ENCODE measurements at regions not wholly inside any gene's neighbourhood (a gene's known extent, or its start where the extent isn't known, plus 50 kb on each side); places are given as distances from the start of the nearest gene placed in this dataset.

DNA sequence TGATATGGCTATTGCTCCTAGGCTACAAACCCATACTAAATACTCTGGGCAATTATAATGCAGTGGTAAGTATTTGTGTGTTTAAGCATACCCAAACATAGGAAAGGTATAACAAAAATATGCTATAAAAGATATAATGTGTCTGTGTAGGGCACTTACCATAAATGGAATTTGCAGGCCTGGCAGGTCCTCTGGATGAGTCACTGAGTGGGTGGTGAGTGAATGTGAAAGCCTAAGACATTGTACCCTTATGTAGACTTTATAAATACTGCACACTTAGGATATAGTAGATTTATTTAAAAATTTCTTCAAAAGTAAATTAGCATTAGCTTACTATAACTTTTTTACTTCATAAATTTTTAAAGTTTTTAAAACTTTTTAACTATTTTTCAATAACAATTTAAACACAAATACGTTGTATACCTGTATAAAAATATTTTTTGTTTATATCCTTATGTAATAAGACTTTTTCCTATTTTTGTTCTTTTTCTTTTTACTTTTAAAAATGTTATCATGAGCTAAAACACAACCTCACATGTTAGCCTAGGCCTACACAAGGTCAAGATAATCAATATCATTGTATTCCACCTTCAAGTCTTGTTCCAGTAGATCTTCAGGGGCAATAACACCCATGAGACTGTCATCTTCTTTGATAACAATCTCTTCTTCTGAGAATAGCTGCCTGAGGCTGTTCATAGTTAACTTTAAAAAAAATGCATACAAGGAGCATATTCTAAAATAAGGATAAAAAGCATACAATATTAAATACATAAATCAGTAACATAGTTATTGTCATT lies 306.3 kb upstream of the RGS18 start:
- POLR2A ChIA-PET: no interaction called here
- no peaks in the 10 kb centered on the region for H3K4me1 ChIP-seq (ENCODE audit: control insufficient read depth, insufficient read depth, low read length)
- intact Hi-C loops (cut with micrococcal nuclease; ENCODE audit: unreplicated experiment) (loop anchor here (10.0 kb wide), 1 partner anchor 1507 kb away; no protein-coding TSS in a partner anchor), in situ Hi-C loops (cut with HindIII; ENCODE audit: low pct_unique_long_range_greater_than_20kb, low sequenced_read_pairs) (no loop called here)
- H3K4me3 ChIP-seq (ENCODE audit: low read depth in 2 of 2, low read length in 2 of 2): no peak overlapping the region
- ATAC-seq (no peak), DNase-seq (ENCODE audit: low read depth, low spot score) (no peak)
- no peaks in the 10 kb centered on the region for H3K36me3 ChIP-seq (ENCODE audit: control insufficient read depth, insufficient read depth, low read length)
- BruUV-seq (replicated peaks): no TSS peak
- H3K27ac ChIP-seq (ENCODE audit: low read length): no peak overlapping the region
- H3K9me3 ChIP-seq (ENCODE audit: control insufficient read depth, insufficient read depth, low read depth, low read length): no peaks in the 10 kb centered on the region
- no peak for TF ChIP-seq POLR2AphosphoS5 (IDR thresholded peaks at IDR 0.05; ENCODE audit: low read depth, low read length)
- TF ChIP-seq, protein P1, sequence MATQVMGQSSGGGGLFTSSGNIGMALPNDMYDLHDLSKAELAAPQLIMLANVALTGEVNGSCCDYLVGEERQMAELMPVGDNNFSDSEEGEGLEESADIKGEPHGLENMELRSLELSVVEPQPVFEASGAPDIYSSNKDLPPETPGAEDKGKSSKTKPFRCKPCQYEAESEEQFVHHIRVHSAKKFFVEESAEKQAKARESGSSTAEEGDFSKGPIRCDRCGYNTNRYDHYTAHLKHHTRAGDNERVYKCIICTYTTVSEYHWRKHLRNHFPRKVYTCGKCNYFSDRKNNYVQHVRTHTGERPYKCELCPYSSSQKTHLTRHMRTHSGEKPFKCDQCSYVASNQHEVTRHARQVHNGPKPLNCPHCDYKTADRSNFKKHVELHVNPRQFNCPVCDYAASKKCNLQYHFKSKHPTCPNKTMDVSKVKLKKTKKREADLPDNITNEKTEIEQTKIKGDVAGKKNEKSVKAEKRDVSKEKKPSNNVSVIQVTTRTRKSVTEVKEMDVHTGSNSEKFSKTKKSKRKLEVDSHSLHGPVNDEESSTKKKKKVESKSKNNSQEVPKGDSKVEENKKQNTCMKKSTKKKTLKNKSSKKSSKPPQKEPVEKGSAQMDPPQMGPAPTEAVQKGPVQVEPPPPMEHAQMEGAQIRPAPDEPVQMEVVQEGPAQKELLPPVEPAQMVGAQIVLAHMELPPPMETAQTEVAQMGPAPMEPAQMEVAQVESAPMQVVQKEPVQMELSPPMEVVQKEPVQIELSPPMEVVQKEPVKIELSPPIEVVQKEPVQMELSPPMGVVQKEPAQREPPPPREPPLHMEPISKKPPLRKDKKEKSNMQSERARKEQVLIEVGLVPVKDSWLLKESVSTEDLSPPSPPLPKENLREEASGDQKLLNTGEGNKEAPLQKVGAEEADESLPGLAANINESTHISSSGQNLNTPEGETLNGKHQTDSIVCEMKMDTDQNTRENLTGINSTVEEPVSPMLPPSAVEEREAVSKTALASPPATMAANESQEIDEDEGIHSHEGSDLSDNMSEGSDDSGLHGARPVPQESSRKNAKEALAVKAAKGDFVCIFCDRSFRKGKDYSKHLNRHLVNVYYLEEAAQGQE (IDR thresholded peaks at IDR 0.05; ENCODE audit: insufficient read depth in 1 of 2, low read depth in 2 of 2, low read length in 1 of 2): no peak
- TF ChIP-seq TCF7L2 (IDR thresholded peaks at IDR 0.05; ENCODE audit: low read depth, low read length): no peak
- no peaks in the 10 kb centered on the region for H3K27me3 ChIP-seq (ENCODE audit: control insufficient read depth, insufficient read depth, low read length)
- CTCF ChIA-PET: no interaction called here

DNA sequence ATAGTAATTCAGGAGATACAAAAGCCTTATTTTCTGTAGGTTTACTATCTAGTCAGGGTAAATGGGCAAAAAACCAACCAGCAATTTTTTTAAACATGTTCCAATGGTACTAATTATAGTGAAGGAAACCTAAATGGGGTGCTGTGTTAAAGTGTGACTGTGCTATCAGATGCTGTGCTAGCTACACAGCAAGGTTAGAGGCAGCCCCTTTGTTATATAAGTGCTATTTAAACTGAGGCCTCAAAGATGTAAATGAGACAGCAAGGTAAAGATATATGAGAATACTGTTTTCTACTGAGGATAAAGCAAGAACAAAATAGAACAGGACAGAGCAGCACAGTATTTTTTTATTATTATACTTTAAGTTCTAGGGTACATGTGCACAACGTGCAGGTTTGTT lies 305.4 kb upstream of the RGS18 start:
- no peaks in the 10 kb centered on the region for H3K36me3 ChIP-seq (ENCODE audit: control insufficient read depth, insufficient read depth, low read length)
- intact Hi-C loops (cut with micrococcal nuclease; ENCODE audit: unreplicated experiment): loop anchor here (10.0 kb wide), 1 partner anchor 1508 kb away; no protein-coding TSS in a partner anchor
- H3K9me3 ChIP-seq (ENCODE audit: control insufficient read depth, insufficient read depth, low read depth, low read length): no peaks in the 10 kb centered on the region
- no peaks in the 10 kb centered on the region for H3K27me3 ChIP-seq (ENCODE audit: control insufficient read depth, insufficient read depth, low read length)
- ATAC-seq (no peak), DNase-seq (ENCODE audit: low read depth, low spot score) (no peak)
- TF ChIP-seq, protein P2, sequence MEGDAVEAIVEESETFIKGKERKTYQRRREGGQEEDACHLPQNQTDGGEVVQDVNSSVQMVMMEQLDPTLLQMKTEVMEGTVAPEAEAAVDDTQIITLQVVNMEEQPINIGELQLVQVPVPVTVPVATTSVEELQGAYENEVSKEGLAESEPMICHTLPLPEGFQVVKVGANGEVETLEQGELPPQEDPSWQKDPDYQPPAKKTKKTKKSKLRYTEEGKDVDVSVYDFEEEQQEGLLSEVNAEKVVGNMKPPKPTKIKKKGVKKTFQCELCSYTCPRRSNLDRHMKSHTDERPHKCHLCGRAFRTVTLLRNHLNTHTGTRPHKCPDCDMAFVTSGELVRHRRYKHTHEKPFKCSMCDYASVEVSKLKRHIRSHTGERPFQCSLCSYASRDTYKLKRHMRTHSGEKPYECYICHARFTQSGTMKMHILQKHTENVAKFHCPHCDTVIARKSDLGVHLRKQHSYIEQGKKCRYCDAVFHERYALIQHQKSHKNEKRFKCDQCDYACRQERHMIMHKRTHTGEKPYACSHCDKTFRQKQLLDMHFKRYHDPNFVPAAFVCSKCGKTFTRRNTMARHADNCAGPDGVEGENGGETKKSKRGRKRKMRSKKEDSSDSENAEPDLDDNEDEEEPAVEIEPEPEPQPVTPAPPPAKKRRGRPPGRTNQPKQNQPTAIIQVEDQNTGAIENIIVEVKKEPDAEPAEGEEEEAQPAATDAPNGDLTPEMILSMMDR (IDR thresholded peaks at IDR 0.05): no peak
- TF ChIP-seq, protein P1 (IDR thresholded peaks at IDR 0.05; ENCODE audit: insufficient read depth in 1 of 2, low read depth in 2 of 2, low read length in 1 of 2): no peak
- no peak for TF ChIP-seq POLR2AphosphoS5 (IDR thresholded peaks at IDR 0.05; ENCODE audit: low read depth, low read length)
- no peak for TF ChIP-seq TCF7L2 (IDR thresholded peaks at IDR 0.05; ENCODE audit: low read depth, low read length)
- no peak for TF ChIP-seq SIN3A (IDR thresholded peaks at IDR 0.05; ENCODE audit: borderline replicate concordance, insufficient read depth, low read depth, low read length)
- H3K4me3 ChIP-seq (ENCODE audit: low read depth in 2 of 2, low read length in 2 of 2): no peak overlapping the region
- ChIA-PET POLR2A (no interaction called here), CTCF (no interaction called here)
- in situ Hi-C loops (cut with HindIII; ENCODE audit: low pct_unique_long_range_greater_than_20kb, low sequenced_read_pairs): no loop called here
- no TSS peak for BruUV-seq (replicated peaks)
- no peak overlapping the region for H3K27ac ChIP-seq (ENCODE audit: low read length)
- no peaks in the 10 kb centered on the region for H3K4me1 ChIP-seq (ENCODE audit: control insufficient read depth, insufficient read depth, low read length)
